HG03460 (cell line): ENCODE measurements at regions not wholly inside any gene's neighbourhood (a gene's known extent, or its start where the extent isn't known, plus 50 kb on each side); places are given as distances from the start of the nearest gene placed in this dataset.
"Not testable (repeated sequence)": the region's sequence is repeated elsewhere in the genome, so short reads cannot be mapped to it uniquely, and the experiment has no call there.

ENCODE experiments used
- ATAC-seq: cut with Tn5 transposase; IDR thresholded peaks from one replicate; pipeline ENCODE4 v1.9.1; 2021; ENCODE audit not compliant: unreplicated experiment

- not testable (repeated sequence) for ATAC-seq
These were observed 586.8 kb downstream of the ARL4A start for GRCh38 chr7:13274205-13274604.

GRCh38 chr7:13276977-13277376 is 589.5 kb downstream of the ARL4A start:
- ATAC-seq, result no peak

GRCh38 chr7:13278020-13278419 is 590.6 kb downstream of the ARL4A start:
- ATAC-seq, result no peak

GRCh38 chr7:13279854-13280435 is 592.5 kb downstream of the ARL4A start:
- no peak for ATAC-seq

GRCh38 chr7:13282377-13282980 is 595.0 kb downstream of the ARL4A start:
- ATAC-seq, result no peak

GRCh38 chr7:13286916-13287315 is 599.5 kb downstream of the ARL4A start:
- no peak for ATAC-seq

- no peak for ATAC-seq
These were observed 601.1 kb downstream of the ARL4A start for GRCh38 chr7:13288516-13288915.

- ATAC-seq, result no peak
These were observed 603.5 kb downstream of the ARL4A start for GRCh38 chr7:13290975-13291374.

- no peak for ATAC-seq
These were observed 606.0 kb downstream of the ARL4A start for GRCh38 chr7:13293264-13294002.

- ATAC-seq, result no peak
These were observed 619.6 kb downstream of the ARL4A start for GRCh38 chr7:13307040-13307439.

- no peak for ATAC-seq
These were observed 621.0 kb downstream of the ARL4A start for GRCh38 chr7:13308423-13308822.

- no peak for ATAC-seq
These were observed 622.1 kb downstream of the ARL4A start for GRCh38 chr7:13309535-13309934.

GRCh38 chr7:13312307-13312706 is 624.9 kb downstream of the ARL4A start:
- no peak for ATAC-seq

GRCh38 chr7:13320333-13320732 is 632.9 kb downstream of the ARL4A start:
- no peak for ATAC-seq

GRCh38 chr7:13321316-13321715 is 633.9 kb downstream of the ARL4A start:
- no peak for ATAC-seq

GRCh38 chr7:13322126-13322525 is 634.7 kb downstream of the ARL4A start:
- no peak for ATAC-seq

GRCh38 chr7:13327669-13328068 is 640.2 kb downstream of the ARL4A start:
- no peak for ATAC-seq

- ATAC-seq, result no peak
These were observed 645.9 kb downstream of the ARL4A start for GRCh38 chr7:13333371-13333770.

GRCh38 chr7:13336227-13336626 is 648.8 kb downstream of the ARL4A start:
- ATAC-seq, result no peak

- no peak for ATAC-seq
These were observed 636.8 kb downstream of the ETV1 start for GRCh38 chr7:13352677-13353076.

- no peak for ATAC-seq
These were observed 629.8 kb downstream of the ETV1 start for GRCh38 chr7:13359656-13360055.

GRCh38 chr7:13386741-13387140 is 602.7 kb downstream of the ETV1 start:
- no peak for ATAC-seq
